ENCODE measurements at regions not wholly inside any gene's neighbourhood (a gene's known extent, or its start where the extent isn't known, plus 50 kb on each side); places are given as distances from the start of the nearest gene placed in this dataset.
"Not testable (repeated sequence)": the region's sequence is repeated elsewhere in the genome, so short reads cannot be mapped to it uniquely, and the experiment has no call there.

- DNase-seq, result no peak
Measured at GRCh38 chr4:137468836-137469235, 63.5 kb downstream of the PCDH18 start.

GRCh38 chr4:137467537-137467936 lies 64.8 kb downstream of the PCDH18 start:
- DNase-seq, result no peak

- DNase-seq, result no peak
Measured at GRCh38 chr4:137463377-137464003, 68.8 kb downstream of the PCDH18 start.

GRCh38 chr4:137455647-137456321 lies 76.5 kb downstream of the PCDH18 start:
- DNase-seq, result no peak

- DNase-seq, result no peak
Measured at GRCh38 chr4:137454767-137455166, 77.5 kb downstream of the PCDH18 start.

- no peak for DNase-seq
Measured at GRCh38 chr4:137452799-137453198, 79.5 kb downstream of the PCDH18 start.

GRCh38 chr4:137451172-137451825 lies 81.0 kb downstream of the PCDH18 start:
- DNase-seq, result no peak

- no peak for DNase-seq
Measured at GRCh38 chr4:137448402-137448801, 83.9 kb downstream of the PCDH18 start.

- no peak for DNase-seq
Measured at GRCh38 chr4:137446071-137446470, 86.2 kb downstream of the PCDH18 start.

GRCh38 chr4:137443031-137443800 lies 89.1 kb downstream of the PCDH18 start:
- no peak for DNase-seq

- DNase-seq, result no peak
Measured at GRCh38 chr4:137432446-137433311, 99.6 kb downstream of the PCDH18 start.

GRCh38 chr4:137430171-137430570 lies 102.1 kb downstream of the PCDH18 start:
- DNase-seq, result no peak

GRCh38 chr4:137427411-137427810 lies 104.9 kb downstream of the PCDH18 start:
- DNase-seq, result no peak

GRCh38 chr4:137425281-137425680 lies 107.0 kb downstream of the PCDH18 start:
- no peak for DNase-seq

GRCh38 chr4:137422666-137423065 lies 109.6 kb downstream of the PCDH18 start:
- no peak for DNase-seq

- DNase-seq, result no peak
Measured at GRCh38 chr4:137421796-137422195, 110.5 kb downstream of the PCDH18 start.

GRCh38 chr4:137420901-137421396 lies 111.3 kb downstream of the PCDH18 start:
- DNase-seq, result no peak

GRCh38 chr4:137417676-137418075 lies 114.6 kb downstream of the PCDH18 start:
- DNase-seq, result no peak

- no peak for DNase-seq
Measured at GRCh38 chr4:137414802-137415201, 117.5 kb downstream of the PCDH18 start.

- DNase-seq, result no peak
Measured at GRCh38 chr4:137408527-137409177, 123.6 kb downstream of the PCDH18 start.

- not testable (repeated sequence) for DNase-seq
Measured at GRCh38 chr4:137405833-137406232, 126.5 kb downstream of the PCDH18 start.

- no peak for DNase-seq
Measured at GRCh38 chr4:137394018-137394417, 138.3 kb downstream of the PCDH18 start.
